NCI-H345 treated with DMSO at 0.1 percent for 48 hours (cell line): ENCODE measurements at regions not wholly inside any gene's neighbourhood (a gene's known extent, or its start where the extent isn't known, plus 50 kb on each side); places are given as distances from the start of the nearest gene placed in this dataset.
"Not testable (repeated sequence)": the region's sequence is repeated elsewhere in the genome, so short reads cannot be mapped to it uniquely, and the experiment has no call there.

Experiments used
- DNase-seq: peaks from one replicate; lab custom pipeline; 2025; ENCODE audit not compliant: unreplicated experiment; lab: John Stamatoyannopoulos, UW

DNA sequence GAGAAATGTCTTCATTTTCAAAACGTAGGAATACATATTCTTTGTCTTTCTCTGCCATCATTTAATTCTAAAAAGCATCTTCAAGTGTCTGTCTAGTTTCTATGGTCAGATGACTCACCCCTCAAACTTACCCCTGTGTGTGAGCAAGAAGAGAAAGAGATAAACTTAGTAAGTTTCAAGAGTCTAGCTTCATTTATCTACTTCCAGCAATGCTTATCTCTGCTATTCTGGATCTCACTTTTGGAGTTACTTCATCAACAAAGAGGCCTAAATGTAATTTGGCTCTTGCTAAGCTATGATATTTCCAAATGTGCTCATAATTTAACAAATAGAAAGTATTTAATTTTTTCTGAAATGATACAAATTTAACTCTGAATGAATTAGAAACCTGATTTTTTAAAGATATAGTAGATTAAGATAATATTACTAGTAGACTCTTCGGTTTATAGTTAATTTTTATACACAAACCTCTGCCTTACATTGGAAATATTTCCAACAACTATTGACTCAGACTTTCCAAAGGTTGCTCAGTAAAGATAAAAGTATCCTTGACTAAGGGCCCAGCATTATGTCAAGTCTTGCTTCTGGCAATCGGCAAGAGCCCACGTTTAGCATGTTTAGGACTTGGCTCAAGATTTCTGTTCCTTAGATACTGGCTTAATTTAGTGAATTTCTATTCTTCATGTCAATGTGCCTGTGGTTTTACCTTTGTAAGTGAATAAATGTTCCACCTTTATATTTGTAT lies 1511.0 kb upstream of the SLC10A2 start:
- no peak for DNase-seq

DNA sequence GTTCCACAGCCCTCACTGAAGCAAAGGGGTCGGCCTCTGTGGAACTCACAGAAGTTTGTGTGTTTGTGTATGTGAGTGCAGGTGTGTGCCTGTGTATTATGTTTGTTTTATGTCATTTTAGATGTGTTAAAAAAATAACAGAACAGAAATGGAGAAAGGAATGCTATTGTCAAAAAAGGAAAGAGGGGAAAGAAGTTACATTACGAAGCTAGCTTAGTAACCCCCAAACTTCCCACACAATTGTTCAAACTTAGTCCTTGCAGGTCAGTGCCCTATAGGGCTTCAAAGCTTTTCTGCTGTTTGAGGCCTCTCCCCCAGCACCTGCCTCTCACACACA lies 1505.6 kb upstream of the SLC10A2 start:
- no peak for DNase-seq

DNA sequence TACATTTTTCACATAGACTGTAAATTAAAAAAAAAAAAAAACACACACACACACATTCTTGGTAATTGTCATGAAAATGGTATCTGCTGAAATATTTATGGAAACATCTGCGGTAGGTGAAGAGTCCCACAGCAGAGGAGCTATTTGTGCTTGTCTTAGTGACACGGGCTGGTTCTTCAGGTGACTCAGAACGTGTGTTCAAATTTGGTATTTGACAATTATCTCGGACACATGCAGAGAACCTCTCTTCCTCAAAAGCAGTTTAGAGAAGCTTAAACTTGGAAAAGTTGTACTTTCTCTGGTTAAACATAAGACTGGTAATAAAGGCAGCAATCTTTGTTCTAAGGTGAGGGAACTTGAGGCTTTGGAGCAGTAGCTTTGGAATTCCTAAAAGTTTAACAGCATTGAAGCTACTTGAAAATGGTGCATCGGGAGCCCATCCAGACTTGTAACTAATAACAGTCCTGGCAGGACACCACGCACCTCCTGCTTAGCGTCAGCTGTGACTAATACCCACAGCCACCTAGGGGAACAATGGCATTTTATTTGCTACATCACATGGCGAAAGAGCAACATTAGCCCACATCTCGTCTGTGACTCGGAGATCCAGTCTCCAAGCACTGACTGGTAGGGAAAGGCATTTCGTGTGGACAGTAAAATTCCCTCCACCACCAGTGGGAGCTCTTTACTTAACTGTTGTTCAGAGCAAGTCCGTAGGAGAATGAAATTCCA lies 1505.1 kb upstream of the SLC10A2 start:
- peak; percentile 15 for DNase-seq

DNA sequence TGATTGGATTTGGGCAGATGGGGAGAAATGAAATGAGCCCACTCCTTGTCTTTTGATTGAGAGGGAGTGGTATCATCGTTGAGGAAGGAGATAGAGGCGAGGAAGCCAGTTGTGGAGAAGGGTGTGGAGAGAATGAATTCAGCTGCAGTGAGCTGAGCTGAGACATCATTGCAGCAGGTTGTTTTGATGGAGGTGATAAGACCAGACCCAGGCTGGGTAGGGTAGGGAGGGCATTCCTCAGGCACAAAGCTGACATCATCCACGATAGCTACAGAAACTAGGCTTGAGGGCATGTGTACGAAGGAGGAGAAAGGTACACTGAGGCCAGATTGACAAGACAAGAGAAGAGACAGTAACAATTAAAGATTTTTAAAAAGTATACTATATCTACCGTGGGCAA lies 1500.9 kb upstream of the SLC10A2 start:
- no peak for DNase-seq

DNA sequence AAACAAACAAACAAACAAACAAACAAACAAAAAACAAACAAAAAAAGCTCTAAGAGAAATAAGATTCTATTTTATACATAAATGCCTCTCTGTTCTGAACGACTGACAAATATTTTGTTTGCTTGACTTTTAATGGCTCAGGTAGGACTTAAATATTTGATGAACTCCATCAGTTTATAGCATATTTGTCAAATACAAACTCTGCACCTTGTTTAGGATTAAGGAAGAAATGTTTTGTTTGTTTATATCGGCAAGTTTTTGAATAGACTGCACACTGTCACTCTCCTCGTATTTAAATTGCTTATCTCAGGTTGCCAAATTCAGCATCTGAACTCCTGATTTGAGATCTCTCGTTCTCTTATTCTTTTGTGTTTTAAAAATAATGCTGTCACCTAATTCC lies 1499.7 kb upstream of the SLC10A2 start:
- no peak for DNase-seq

DNA sequence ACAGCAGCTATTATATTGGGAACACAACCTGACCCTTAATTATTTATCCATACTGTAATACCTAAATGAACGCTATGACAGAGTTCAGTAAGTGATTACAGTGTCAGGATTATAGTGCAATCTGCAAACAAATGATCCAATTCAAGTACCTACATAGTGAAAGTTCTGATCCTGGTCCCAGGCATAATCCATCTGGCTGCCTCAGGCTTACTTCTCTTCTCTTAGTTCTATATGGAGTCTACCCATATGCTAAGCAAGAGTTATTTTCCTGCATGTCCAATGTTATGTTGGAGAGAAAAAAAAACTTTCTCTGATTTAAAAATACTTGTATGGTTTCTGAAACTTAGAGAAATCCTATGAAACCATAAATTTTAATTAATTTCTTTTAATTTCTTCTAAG lies 1487.7 kb upstream of the SLC10A2 start:
- DNase-seq, result no peak

DNA sequence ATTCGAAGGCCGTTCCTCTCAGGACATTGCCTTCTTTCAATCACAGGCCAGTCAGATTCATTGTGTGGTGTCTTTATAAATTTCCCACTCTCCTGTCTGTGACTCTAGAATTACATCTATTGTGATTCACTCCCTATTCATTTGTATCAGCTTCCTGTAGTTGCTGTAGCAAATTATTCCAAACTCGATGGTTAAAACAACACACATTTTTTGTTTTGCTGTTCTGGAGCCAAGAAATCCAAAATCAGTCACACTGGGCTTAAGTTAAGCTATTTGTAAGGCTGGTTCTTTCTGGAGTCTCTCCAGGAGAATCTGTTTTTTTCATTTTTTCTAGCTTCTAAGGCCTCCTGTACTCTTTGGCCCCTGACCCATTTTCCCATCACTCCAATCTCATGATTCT lies 1487.0 kb upstream of the SLC10A2 start:
- DNase-seq, result no peak

DNA sequence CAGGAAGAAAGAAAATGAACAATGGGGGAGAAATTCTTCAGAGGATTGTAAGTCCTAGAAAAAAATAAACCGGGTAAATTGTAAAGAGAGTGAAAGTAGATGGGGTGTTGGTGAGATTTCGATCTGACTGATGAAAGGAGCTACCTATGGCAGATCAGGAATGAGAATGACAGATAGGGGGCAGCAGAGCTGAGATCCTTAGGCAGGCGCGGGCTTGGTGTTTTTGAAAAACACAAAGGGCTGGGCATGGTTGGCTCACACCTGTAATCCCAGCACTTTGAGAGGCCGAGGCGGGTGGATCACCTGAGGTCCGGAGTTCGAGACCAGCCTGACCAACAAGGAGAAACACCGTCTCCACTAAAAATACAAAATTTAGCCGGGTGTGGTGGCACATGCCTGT lies 1468.6 kb upstream of the SLC10A2 start:
- no peak for DNase-seq

DNA sequence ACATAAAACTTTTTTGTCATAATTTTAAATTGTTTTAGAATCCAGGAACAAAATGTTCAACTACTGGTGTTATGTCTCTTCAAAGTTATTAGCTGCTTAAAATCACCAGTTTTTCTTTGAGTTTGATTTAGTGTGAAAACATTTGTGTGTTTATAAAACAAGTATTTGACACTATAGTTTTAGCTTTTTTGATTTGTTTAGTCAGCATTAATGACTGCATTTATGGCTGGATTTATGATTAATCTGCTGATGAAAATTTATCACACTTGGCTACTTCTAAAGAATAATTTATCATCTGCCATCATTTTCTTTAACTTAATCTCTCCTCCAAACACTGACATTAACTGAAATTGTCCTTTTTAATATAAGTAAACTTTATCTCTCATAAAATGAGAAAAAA lies 1465.9 kb upstream of the SLC10A2 start:
- no peak for DNase-seq

DNA sequence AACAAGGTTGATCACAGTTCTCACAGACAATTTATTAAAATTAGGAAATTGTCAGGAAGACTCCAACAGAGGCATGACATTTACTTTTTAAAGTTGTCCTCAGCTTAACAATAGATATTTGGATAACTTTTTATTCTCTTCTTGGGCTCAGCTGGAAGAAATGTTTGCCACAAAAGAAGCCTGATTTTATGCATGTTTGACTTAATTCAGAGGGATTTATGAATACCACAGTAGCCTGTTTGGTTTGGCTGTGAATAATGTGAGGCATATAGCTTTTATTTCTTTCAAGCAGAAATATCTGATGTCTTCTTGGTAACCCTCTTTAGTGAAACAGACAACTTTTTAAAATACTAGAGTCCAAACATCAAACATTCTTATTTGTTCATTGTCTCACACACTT lies 1464.5 kb upstream of the SLC10A2 start:
- no peak for DNase-seq

DNA sequence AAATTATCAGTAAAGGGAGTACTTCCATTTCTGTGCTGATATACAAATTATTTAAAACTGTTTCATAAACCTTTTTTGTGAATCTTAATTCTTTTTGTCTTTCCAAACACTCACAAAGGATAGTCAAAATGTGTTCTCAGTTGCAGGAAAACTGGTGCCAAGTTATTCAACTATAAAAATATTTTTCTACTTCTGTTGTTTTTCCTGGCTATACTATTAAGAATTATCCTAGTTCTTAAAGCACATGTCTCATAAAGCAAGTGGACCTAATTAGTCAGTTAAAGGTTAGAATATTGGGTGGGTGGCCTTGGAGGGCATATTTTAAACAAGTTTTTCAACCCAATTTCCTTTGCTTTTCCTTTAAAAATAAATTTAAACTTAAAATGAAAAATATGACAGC lies 1460.3 kb upstream of the SLC10A2 start:
- DNase-seq, result no peak

DNA sequence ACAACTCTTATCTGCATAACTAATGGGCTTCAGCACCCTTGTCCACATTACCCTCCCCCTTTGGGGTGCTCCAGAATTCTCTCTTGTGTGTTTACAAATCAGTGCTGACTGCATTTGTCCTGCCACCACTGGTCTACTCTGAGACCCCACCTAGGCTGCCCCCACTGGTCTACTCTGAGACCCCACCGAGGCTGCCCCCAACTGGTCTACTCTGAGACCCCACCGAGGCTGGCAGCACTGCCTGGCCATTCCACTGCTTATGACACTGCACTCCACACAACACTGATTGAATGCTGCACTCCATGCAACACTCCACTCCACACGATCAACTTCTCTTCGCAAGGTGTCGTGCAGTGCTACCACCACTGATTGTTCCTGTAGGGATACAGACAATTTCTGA lies 1459.2 kb upstream of the SLC10A2 start:
- no peak for DNase-seq

DNA sequence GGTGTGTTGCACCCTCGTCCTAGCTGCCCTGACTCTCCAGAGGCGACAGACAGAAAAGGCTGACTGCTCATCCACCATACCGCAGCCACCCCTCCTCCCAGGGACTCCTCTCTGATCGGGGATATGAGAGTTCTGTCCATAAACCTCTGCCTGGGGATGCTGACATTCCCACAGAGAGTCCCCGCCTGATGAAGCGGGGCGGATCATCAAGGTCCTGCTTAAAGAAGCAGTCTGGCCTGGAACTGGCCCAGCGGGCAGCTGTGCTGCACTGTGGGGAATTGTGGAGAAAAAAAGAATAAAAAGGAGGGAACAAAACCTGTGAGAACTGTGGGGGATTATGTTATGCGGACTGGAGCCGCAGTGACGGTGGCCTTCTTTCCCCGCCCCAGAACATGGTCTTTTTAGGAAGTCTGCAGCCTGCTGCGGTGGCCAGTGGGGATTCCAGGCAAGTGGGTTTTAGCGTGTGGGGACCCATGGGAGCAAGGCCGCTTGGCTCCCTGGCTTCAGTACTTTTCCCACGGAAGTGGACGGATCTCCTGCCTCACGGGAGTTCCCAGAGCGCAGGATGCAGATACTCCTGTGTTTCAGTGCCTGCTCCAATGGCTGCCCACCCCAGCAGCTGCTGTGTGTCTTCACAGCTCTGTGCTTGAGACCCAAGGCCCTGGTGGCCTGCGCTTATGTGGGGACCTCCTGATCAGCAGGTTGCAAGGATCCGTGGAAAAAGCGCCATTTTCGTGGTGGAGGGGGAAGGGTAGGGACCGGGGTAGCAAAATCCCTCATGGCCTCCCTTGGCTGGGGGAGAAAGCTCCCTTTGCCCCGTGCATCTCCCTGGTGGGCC lies 1456.2 kb upstream of the SLC10A2 start:
- DNase-seq, result no peak

DNA sequence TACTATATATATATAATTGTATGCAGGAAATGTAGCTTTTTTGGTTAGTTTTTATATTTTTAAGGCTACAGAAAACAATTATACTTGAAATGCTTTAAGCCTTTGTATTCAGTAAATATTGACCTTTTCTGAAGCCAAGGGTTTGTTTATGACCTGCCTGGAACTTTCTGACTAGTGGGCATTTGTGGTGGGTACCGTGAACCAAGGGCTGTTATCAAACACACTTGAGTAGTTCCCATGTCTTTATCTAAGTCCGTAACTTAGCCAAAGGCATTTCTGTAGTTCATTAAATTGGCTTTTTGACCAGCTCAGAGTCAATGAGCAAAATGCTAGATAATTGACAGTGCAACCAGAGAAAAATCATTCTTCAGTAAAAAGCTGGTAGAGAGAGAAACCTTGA lies 1444.2 kb upstream of the SLC10A2 start:
- no peak for DNase-seq

DNA sequence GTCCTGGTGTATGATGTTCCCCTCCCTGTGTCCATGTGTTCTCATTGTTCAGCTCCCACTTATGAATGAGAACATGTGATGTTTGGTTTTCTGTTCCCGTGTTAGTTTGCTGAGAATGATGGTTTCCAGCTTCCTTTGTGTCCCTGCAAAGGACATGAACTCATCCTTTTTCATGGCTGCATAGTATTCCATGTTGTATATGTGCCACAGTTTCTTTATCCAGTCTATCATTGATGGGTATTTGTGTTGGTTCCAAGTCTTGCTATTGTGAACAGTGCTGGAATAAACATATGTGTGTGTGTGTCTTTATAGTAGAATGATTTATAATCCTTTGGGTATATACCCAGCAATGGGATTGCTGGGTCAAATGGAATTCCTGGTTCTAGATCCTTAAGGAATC lies 1427.3 kb upstream of the SLC10A2 start:
- DNase-seq, result not testable (repeated sequence)

DNA sequence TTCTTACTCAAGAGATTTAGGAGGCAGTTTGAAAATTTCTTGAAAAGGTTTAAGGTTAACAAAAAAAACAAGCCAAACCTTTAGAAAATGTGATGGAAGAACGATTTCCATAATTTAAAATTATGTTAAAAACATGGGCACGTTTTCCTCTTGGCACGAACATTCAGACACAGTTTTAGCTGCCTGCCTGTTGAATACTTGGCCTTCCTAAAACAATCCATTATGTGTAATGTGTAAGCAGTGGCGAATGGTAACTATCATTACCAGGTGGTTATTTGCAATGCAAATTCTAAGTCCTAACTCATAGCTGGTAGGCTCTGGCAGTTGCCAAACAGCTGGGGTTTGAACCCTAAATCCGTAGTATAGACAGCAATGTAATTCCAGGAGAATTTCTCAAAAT lies 1425.7 kb upstream of the SLC10A2 start:
- DNase-seq, result no peak

DNA sequence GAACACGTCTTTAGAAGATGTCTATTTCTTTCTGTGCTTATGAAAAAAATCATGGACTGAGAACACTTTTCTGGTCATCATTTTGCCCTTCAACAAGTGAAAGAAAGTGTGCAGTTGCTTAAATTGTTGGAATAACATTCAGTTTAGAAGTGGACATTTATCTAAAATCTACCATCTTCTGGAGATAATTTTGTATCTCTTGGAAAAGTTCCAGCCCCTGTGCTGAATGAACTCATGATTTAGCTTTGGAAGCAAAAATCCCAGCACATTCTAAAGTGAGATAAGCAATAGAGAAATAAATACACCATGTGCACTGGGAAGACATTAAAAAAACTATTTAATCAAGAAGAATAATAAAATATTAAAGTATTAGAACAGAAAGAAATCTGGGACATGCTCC lies 1420.8 kb upstream of the SLC10A2 start:
- DNase-seq, result no peak

DNA sequence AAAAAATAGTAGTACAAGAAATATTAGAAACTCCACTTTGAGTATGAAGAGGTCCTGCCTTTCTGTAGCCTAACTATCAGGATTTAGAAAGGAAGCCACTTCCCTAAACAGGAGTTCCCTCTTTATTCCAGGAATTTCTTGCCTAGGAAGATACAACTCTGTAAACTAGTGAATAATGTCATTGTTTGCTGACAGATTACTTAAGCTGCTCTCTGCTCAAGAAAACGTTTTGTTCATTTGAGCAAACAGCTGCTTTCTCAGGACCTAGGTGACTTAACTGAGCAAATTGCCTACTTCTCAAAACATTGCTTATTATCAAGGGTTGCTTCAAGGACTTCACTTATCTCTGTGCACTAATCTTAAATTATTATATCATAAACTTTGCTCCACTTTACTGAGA lies 1419.4 kb upstream of the SLC10A2 start:
- DNase-seq, result no peak

DNA sequence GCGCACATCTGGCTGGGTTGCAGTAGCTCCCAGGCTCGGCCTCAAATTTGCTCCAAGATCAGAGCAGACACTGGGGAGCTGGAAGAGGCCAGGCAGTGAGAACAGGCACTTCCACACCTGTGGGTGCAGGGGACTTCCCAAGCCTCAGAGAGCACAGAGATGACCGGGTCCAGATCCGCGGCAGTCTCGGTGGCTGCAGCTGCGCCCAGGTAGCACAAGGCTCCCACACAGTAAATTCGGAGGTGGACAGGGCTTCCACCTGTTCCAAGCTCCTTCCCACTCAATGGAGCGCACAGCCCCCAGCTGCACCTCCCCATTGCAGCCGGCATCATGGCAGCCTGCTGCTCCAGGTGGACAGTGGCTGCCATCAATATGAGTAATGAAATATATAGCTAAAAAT lies 1417.4 kb upstream of the SLC10A2 start:
- DNase-seq, result no peak

DNA sequence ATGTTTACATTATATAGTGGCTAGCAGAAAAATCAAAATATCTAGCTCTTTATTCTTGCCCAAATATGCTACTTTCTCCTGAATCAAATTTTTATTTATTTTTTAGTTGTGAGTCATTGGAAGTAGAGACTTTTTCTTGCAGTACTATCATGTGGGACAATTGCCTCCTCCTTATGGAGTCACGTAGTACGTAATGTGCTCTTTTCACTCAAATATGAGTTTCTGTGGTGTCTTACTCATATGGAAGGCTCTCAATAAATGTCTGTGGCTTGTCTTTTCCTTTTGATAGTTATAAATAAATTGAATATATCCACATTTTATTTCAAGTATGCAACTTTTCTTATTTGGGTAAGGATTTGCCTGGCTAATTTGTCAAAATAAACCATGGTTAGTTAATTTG lies 1411.0 kb upstream of the SLC10A2 start:
- DNase-seq, result no peak

DNA sequence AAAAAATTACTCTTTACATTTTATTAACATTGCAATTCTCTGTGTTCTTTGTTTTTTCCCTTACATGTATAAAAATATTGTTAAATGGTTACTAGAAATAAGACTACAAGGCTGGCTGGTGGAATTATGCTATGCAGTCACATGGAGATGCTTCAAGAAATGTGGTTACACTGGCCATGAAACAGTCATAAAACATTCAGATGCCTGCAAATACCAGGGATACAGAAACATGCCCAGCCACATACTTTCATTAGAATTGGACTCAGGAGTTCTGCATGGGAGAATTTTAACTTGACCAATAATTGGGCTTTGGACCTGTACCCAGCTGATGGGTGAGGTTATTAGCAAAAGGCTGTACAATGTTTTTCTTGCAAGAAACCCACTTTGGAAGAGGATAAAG lies 1407.7 kb upstream of the SLC10A2 start:
- DNase-seq, result no peak

DNA sequence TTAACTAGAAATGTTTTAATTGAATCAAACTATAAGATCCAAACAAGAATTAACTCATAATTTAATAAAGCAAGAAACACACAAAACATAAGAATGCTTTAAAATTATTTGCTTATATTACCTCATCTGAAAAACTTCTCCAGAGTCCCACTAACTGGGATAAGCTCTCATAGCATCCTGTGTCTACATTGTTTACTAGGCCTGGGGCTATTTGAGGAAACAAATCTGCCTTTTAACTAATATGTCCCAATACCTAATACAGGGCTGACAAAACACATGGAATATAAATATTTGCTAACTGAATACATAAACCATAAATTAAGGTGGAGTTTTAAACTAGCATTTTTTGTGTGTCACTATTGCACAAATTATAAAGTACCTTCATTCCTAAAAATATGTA lies 1399.8 kb upstream of the SLC10A2 start:
- no peak for DNase-seq
